Loucy (cell line): ENCODE measurements at regions not wholly inside any gene's neighbourhood (a gene's known extent, or its start where the extent isn't known, plus 50 kb on each side); places are given as distances from the start of the nearest gene placed in this dataset.

Experiments used
- H2AFZ ChIP-seq: fragments of 200-600 bp; sonication (generic); 2 replicates; pipeline ENCODE4 v1.6.0; 2016; ENCODE audit warnings: antibody characterized with exemption, mild to moderate bottlenecking, low read length, moderate library complexity
- H3F3A ChIP-seq: fragments of 200-600 bp; 2 replicates; pipeline ENCODE4 v1.6.0; 2016; ENCODE audit warnings: antibody characterized with exemption, low read depth, mild to moderate bottlenecking
- H3K27me3 ChIP-seq: fragments of 200-600 bp; sonication (generic); 2 replicates; pipeline ENCODE4 v1.6.1; 2014; ENCODE audit warnings: low read length, mild to moderate bottlenecking; ENCODE audit not compliant: insufficient read depth, poor library complexity, severe bottlenecking
- H3K36me3 ChIP-seq: fragments of 200-600 bp; sonication (generic); 2 replicates; pipeline ENCODE4 v1.6.1; 2016; ENCODE audit warnings: low read length; ENCODE audit not compliant: insufficient read depth
- H3K4me1 ChIP-seq: fragments of 200-600 bp; sonication (generic); 2 replicates; pipeline ENCODE4 v1.5.1; 2014; ENCODE audit warnings: low read length, mild to moderate bottlenecking; ENCODE audit not compliant: insufficient read depth, poor library complexity, severe bottlenecking
- H3K4me2 ChIP-seq: fragments of 200-600 bp; sonication (generic); 2 replicates; pipeline ENCODE4 v1.6.0; 2014; ENCODE audit warnings: antibody characterized with exemption, low read length, low read depth, mild to moderate bottlenecking; ENCODE audit not compliant: poor library complexity, severe bottlenecking
- H3K4me3 ChIP-seq: fragments of 200-600 bp; sonication (generic); 2 replicates; pipeline ENCODE4 v1.5.1; 2014; ENCODE audit warnings: low read length, mild to moderate bottlenecking, mixed read lengths; ENCODE audit not compliant: poor library complexity, severe bottlenecking
- H3K79me2 ChIP-seq: fragments of 200-600 bp; sonication (generic); 2 replicates; pipeline ENCODE4 v1.6.1; 2014; ENCODE audit warnings: low read length; ENCODE audit not compliant: insufficient read depth
- H3K9ac ChIP-seq: fragments of 200-600 bp; sonication (generic); 2 replicates; pipeline ENCODE4 v1.6.0; 2014; ENCODE audit warnings: mild to moderate bottlenecking, low read depth, low read length, moderate library complexity; ENCODE audit not compliant: poor library complexity, severe bottlenecking
- H3K9me2 ChIP-seq: fragments of 200-600 bp; sonication (generic); replicated peaks from 2 replicates; pipeline ENCODE4 v1.6.1; 2016; ENCODE audit warnings: low read depth, low read length, mixed read lengths
- H3K9me3 ChIP-seq: fragments of 200-600 bp; sonication (generic); 2 replicates; pipeline ENCODE4 v1.6.1; 2014; ENCODE audit warnings: mild to moderate bottlenecking, antibody characterized with exemption, low read length, low read depth; ENCODE audit not compliant: insufficient read depth
- H4K20me1 ChIP-seq: fragments of 200-600 bp; sonication (generic); 2 replicates; pipeline ENCODE4 v1.6.0; 2014; ENCODE audit warnings: antibody characterized with exemption, low read length, mild to moderate bottlenecking; ENCODE audit not compliant: insufficient read depth, poor library complexity, severe bottlenecking
- EZH2phosphoT487 ChIP-seq: fragments of 200-600 bp; IDR thresholded peaks from 2 replicates; pipeline ENCODE4 v1.6.1; 2018; ENCODE audit warnings: antibody characterized with exemption, mild to moderate bottlenecking, moderate library complexity, borderline replicate concordance
- TF ChIP-seq, protein P1 (sequence below): fragments of 200-600 bp; sonication (generic); conservative IDR thresholded peaks from 2 replicates; pipeline ENCODE4 v1.5.1; 2014; ENCODE audit warnings: mild to moderate bottlenecking, antibody characterized with exemption, low read length

DNA sequence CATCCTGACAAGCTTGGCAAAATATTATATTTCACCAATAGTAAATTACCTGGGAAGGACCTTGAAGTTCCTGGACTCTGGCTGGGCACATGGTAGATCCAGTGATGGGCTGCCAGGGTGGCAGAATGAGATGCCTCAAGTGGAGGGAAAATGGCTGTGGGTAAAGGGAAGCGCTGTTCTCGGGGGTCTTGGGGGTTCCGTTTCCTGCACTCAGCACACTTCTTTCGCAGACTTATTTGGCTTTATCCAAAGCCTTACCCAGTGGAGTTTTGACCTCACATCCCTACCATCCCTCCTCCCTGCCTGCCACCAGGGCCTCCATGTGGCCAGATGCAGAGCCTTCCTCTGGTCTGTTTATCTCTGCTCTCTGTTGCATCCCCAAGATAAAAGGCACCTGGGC lies 654.9 kb upstream of the HS6ST1 start:
- Histone ChIP-seq H3K36me3 (no peaks in the 10 kb centered on the region), H3K4me3 (no peak overlapping the region), H4K20me1 (no peaks in the 10 kb centered on the region), H3K27me3 (no peaks in the 10 kb centered on the region), H3F3A (no peaks in the 10 kb centered on the region), H3K9me2 (no peaks in the 10 kb centered on the region), H2AFZ (no peak overlapping the region), H3K9ac (no peak overlapping the region), H3K4me2 (no peak overlapping the region), H3K79me2 (no peaks in the 10 kb centered on the region), H3K9me3 (no peaks in the 10 kb centered on the region), H3K4me1 (peaks cover 16% of the 10 kb centered on the region)
- no peak for TF ChIP-seq EZH2phosphoT487
- TF ChIP-seq, protein P1, sequence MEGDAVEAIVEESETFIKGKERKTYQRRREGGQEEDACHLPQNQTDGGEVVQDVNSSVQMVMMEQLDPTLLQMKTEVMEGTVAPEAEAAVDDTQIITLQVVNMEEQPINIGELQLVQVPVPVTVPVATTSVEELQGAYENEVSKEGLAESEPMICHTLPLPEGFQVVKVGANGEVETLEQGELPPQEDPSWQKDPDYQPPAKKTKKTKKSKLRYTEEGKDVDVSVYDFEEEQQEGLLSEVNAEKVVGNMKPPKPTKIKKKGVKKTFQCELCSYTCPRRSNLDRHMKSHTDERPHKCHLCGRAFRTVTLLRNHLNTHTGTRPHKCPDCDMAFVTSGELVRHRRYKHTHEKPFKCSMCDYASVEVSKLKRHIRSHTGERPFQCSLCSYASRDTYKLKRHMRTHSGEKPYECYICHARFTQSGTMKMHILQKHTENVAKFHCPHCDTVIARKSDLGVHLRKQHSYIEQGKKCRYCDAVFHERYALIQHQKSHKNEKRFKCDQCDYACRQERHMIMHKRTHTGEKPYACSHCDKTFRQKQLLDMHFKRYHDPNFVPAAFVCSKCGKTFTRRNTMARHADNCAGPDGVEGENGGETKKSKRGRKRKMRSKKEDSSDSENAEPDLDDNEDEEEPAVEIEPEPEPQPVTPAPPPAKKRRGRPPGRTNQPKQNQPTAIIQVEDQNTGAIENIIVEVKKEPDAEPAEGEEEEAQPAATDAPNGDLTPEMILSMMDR = no peak

DNA sequence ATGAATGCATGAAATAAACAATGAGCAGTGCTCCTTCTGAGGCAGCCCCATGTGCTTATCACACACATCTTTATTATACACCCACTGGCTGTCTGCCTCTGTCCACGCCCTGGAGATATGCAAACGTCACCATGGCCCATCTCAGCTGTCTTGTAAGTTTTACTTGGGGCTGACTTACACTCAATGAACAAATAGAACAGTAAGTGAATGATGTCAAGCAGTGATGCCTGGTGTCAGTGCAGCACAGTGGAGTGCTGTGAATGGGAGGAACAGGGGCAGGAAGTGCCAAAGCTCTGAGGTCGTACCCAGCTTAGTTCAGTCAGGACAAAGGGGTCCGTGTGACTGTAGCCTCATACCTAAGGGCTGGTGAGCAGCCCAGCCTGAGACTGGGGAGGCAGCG lies 659.5 kb upstream of the HS6ST1 start:
- no peaks in the 10 kb centered on the region for H3K27me3 ChIP-seq
- H3K9ac ChIP-seq = no peak overlapping the region
- no peak overlapping the region for H3K4me3 ChIP-seq
- peak overlapping the region; percentile 4 for H3K4me2 ChIP-seq
- TF ChIP-seq EZH2phosphoT487 = no peak
- TF ChIP-seq, protein P1 = no peak
- peak overlapping the region; percentile 66 for H2AFZ ChIP-seq
- H3K9me3 ChIP-seq = no peaks in the 10 kb centered on the region
- peaks cover 15% of the 10 kb centered on the region for H3K4me1 ChIP-seq
- H3K9me2 ChIP-seq = no peaks in the 10 kb centered on the region
- H3K36me3 ChIP-seq = no peaks in the 10 kb centered on the region
- no peaks in the 10 kb centered on the region for H4K20me1 ChIP-seq
- H3F3A ChIP-seq = no peaks in the 10 kb centered on the region
- no peaks in the 10 kb centered on the region for H3K79me2 ChIP-seq

DNA sequence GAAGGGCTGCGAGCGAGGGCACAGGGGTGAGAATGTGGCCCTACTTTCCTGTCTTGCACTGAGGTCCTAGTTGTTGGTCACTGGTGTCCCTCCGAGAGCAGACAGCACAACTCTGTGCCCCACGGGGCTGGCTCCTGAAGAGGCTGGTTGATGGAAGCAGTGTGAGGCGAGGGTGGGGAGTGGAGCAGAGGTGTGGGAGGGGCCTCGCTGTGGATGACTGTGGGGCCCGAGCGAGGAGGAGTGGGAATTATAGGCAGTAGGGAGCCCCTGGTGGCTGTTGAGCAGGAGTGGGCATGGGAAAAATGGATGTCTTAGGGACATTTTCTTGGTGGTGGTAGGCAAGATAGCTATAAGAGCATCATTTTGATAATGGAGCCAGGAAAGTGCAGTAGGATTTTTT lies 660.5 kb upstream of the HS6ST1 start:
- no peak overlapping the region for H3K4me2 ChIP-seq
- H3K79me2 ChIP-seq = no peaks in the 10 kb centered on the region
- no peaks in the 10 kb centered on the region for H3K9me2 ChIP-seq
- H3K9ac ChIP-seq = no peak overlapping the region
- H3K4me1 ChIP-seq = peaks cover 15% of the 10 kb centered on the region
- no peaks in the 10 kb centered on the region for H3K27me3 ChIP-seq
- H2AFZ ChIP-seq = peak overlapping the region; percentile 66
- no peak overlapping the region for H3K4me3 ChIP-seq
- no peaks in the 10 kb centered on the region for H3K9me3 ChIP-seq
- H3F3A ChIP-seq = no peaks in the 10 kb centered on the region
- no peaks in the 10 kb centered on the region for H4K20me1 ChIP-seq
- H3K36me3 ChIP-seq = no peaks in the 10 kb centered on the region
- no peak for TF ChIP-seq EZH2phosphoT487
- TF ChIP-seq, protein P1 = 0 out of 2 replicates have a peak, but pooled peaks have one; percentile 15
